ENCODE measurements at regions not wholly inside any gene's neighbourhood (a gene's known extent, or its start where the extent isn't known, plus 50 kb on each side); places are given as distances from the start of the nearest gene placed in this dataset.
"Not testable (repeated sequence)": the region's sequence is repeated elsewhere in the genome, so short reads cannot be mapped to it uniquely, and the experiment has no call there.

DNA sequence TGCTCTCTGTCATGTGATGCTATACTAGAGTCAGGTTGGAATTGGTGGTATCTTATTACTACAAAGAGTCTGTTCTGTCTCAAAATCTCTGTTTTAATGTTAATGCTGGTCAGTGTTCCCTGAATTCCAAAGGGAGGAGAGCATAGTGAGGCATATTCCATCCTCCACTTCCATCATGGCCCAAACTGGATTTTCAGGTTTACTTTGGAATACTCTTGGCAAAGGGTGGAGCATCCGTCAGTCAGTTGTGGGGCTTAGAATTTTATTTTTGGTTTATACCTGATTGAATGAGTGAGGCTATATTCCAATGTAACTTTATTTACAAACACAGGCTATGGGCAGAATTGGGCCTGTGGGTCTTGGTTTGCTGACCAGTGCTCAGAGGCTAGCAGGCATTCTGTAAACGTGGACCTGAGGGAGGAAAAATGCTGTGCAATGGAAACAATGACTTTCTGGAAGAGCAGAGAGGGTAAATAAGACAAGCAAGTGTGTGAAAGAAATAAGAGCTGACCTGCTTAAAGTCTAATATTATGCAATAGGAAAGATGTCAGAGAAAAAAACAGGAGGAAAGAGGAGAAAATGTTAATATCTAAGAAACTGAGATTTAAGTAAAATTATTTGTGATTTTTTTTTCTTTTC is 106.2 kb upstream of the CLINT1 start:
- H3K27me3 ChIP-seq (ENCODE audit: control insufficient read depth, insufficient read depth, low read length) = no peaks in the 10 kb centered on the region
- peak overlapping the region; percentile 15 for H3K4me3 ChIP-seq (ENCODE audit: low read length)
- no peaks in the 10 kb centered on the region for H3K36me3 ChIP-seq (ENCODE audit: control insufficient read depth, low read depth, low read length)
- no peaks in the 10 kb centered on the region for H3K9me3 ChIP-seq (ENCODE audit: control insufficient read depth, low read depth, low read length)
- peak overlapping the region; percentile 82 for H3K27ac ChIP-seq (ENCODE audit: low read length)
- H3K9ac ChIP-seq (ENCODE audit: low read length) = peak overlapping the region; percentile 52
- H3K4me1 ChIP-seq (ENCODE audit: control insufficient read depth, low read depth, low read length) = peaks cover 22% of the 10 kb centered on the region

DNA sequence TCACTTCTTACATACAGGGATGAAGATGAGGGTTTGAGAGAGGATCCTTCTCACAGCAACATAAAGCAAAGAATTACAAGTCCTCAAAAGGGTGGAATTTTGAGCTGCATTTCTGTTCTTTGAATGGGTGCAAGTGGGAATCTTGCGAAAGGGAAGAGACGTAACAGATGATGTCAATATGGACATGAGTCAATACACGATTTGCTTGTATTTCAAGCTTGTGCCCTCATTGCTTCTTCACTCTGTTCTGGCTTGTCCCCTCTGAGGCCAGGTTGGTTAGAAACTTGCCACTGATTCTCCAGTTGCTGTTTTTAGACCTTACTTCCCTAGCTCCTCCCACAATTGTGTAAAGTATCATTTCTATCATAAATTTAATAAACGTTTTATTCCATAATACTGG is 104.8 kb upstream of the CLINT1 start:
- no peaks in the 10 kb centered on the region for H3K36me3 ChIP-seq (ENCODE audit: control insufficient read depth, low read depth, low read length)
- H3K9ac ChIP-seq (ENCODE audit: low read length) = no peak overlapping the region
- H3K27ac ChIP-seq (ENCODE audit: low read length) = no peak overlapping the region
- H3K4me1 ChIP-seq (ENCODE audit: control insufficient read depth, low read depth, low read length) = peaks cover 22% of the 10 kb centered on the region
- H3K4me3 ChIP-seq (ENCODE audit: low read length) = no peak overlapping the region
- no peaks in the 10 kb centered on the region for H3K9me3 ChIP-seq (ENCODE audit: control insufficient read depth, low read depth, low read length)
- no peaks in the 10 kb centered on the region for H3K27me3 ChIP-seq (ENCODE audit: control insufficient read depth, insufficient read depth, low read length)

GRCh38 chr5:157963244-157963643 is 104.3 kb upstream of the CLINT1 start:
- H3K27ac ChIP-seq (ENCODE audit: low read length) = no peak overlapping the region
- no peak overlapping the region for H3K9ac ChIP-seq (ENCODE audit: low read length)

GRCh38 chr5:157962686-157963085 is 103.7 kb upstream of the CLINT1 start:
- H3K4me1 ChIP-seq (ENCODE audit: control insufficient read depth, low read depth, low read length) = peaks cover 22% of the 10 kb centered on the region
- not testable (repeated sequence) for H3K27ac ChIP-seq (ENCODE audit: low read length); H3K9me3 ChIP-seq (ENCODE audit: control insufficient read depth, low read depth, low read length); H3K36me3 ChIP-seq (ENCODE audit: control insufficient read depth, low read depth, low read length); H3K27me3 ChIP-seq (ENCODE audit: control insufficient read depth, insufficient read depth, low read length); H3K4me3 ChIP-seq (ENCODE audit: low read length); H3K9ac ChIP-seq (ENCODE audit: low read length)

More at GRCh38 chr5:157963244-157963643, 104.3 kb upstream of the CLINT1 start:
- H3K36me3 ChIP-seq (ENCODE audit: control insufficient read depth, low read depth, low read length) = no peaks in the 10 kb centered on the region
- no peaks in the 10 kb centered on the region for H3K27me3 ChIP-seq (ENCODE audit: control insufficient read depth, insufficient read depth, low read length)
- peaks cover 22% of the 10 kb centered on the region for H3K4me1 ChIP-seq (ENCODE audit: control insufficient read depth, low read depth, low read length)
- no peaks in the 10 kb centered on the region for H3K9me3 ChIP-seq (ENCODE audit: control insufficient read depth, low read depth, low read length)
- H3K4me3 ChIP-seq (ENCODE audit: low read length) = no peak overlapping the region

GRCh38 chr5:157961896-157962590 is 103.1 kb upstream of the CLINT1 start:
- no peaks in the 10 kb centered on the region for H3K9me3 ChIP-seq (ENCODE audit: control insufficient read depth, low read depth, low read length)
- H3K4me1 ChIP-seq (ENCODE audit: control insufficient read depth, low read depth, low read length) = peaks cover 21% of the 10 kb centered on the region
- H3K36me3 ChIP-seq (ENCODE audit: control insufficient read depth, low read depth, low read length) = no peaks in the 10 kb centered on the region
- no peak overlapping the region for H3K27ac ChIP-seq (ENCODE audit: low read length)
- no peak overlapping the region for H3K9ac ChIP-seq (ENCODE audit: low read length)
- no peaks in the 10 kb centered on the region for H3K27me3 ChIP-seq (ENCODE audit: control insufficient read depth, insufficient read depth, low read length)
- H3K4me3 ChIP-seq (ENCODE audit: low read length) = no peak overlapping the region

GRCh38 chr5:157961176-157961575 is 102.2 kb upstream of the CLINT1 start:
- H3K27me3 ChIP-seq (ENCODE audit: control insufficient read depth, insufficient read depth, low read length) = no peaks in the 10 kb centered on the region
- H3K4me3 ChIP-seq (ENCODE audit: low read length) = no peak overlapping the region
- no peak overlapping the region for H3K9ac ChIP-seq (ENCODE audit: low read length)
- H3K4me1 ChIP-seq (ENCODE audit: control insufficient read depth, low read depth, low read length) = peaks cover 12% of the 10 kb centered on the region
- H3K27ac ChIP-seq (ENCODE audit: low read length) = no peak overlapping the region
- no peaks in the 10 kb centered on the region for H3K9me3 ChIP-seq (ENCODE audit: control insufficient read depth, low read depth, low read length)
- H3K36me3 ChIP-seq (ENCODE audit: control insufficient read depth, low read depth, low read length) = no peaks in the 10 kb centered on the region

GRCh38 chr5:157959370-157959769 is 100.4 kb upstream of the CLINT1 start:
- no peaks in the 10 kb centered on the region for H3K4me1 ChIP-seq (ENCODE audit: control insufficient read depth, low read depth, low read length)
- H3K36me3 ChIP-seq (ENCODE audit: control insufficient read depth, low read depth, low read length) = no peaks in the 10 kb centered on the region
- no peaks in the 10 kb centered on the region for H3K27me3 ChIP-seq (ENCODE audit: control insufficient read depth, insufficient read depth, low read length)
- no peak overlapping the region for H3K27ac ChIP-seq (ENCODE audit: low read length)
- no peak overlapping the region for H3K4me3 ChIP-seq (ENCODE audit: low read length)
- H3K9ac ChIP-seq (ENCODE audit: low read length) = no peak overlapping the region
- no peaks in the 10 kb centered on the region for H3K9me3 ChIP-seq (ENCODE audit: control insufficient read depth, low read depth, low read length)

DNA sequence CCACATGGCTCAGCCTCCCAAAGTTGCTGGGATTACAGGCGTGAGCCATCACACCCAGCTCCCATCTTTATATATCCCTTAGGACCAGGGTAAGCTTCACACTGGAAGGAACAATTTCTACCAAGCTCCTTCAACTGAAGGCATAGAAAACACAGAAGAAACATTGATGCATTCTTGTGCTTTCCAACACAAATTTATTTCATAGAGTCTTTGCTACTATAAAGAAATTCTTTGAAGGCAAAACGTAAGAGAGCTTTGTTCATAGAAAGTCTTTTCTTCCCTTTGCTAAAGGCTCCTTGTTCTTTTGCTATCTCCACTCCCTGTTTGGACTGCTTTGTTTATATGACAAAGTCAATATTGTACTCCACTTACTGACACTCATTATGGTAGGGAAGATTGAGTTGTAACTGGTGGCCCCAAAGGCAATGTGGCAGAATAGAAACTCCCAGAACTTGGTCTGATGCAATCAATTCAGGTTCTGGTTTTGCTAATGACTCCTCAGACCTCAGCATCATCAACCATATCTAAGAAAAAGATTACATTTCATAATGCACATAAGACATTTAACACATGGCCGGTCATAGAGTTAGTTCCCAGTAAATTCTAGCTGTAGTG is 97.4 kb upstream of the CLINT1 start:
- no peak overlapping the region for H3K4me3 ChIP-seq (ENCODE audit: low read length)
- no peaks in the 10 kb centered on the region for H3K27me3 ChIP-seq (ENCODE audit: control insufficient read depth, insufficient read depth, low read length)
- no peak overlapping the region for H3K27ac ChIP-seq (ENCODE audit: low read length)
- no peak overlapping the region for H3K9ac ChIP-seq (ENCODE audit: low read length)
- no peaks in the 10 kb centered on the region for H3K9me3 ChIP-seq (ENCODE audit: control insufficient read depth, low read depth, low read length)
- peaks cover 4% of the 10 kb centered on the region for H3K4me1 ChIP-seq (ENCODE audit: control insufficient read depth, low read depth, low read length)
- no peaks in the 10 kb centered on the region for H3K36me3 ChIP-seq (ENCODE audit: control insufficient read depth, low read depth, low read length)

DNA sequence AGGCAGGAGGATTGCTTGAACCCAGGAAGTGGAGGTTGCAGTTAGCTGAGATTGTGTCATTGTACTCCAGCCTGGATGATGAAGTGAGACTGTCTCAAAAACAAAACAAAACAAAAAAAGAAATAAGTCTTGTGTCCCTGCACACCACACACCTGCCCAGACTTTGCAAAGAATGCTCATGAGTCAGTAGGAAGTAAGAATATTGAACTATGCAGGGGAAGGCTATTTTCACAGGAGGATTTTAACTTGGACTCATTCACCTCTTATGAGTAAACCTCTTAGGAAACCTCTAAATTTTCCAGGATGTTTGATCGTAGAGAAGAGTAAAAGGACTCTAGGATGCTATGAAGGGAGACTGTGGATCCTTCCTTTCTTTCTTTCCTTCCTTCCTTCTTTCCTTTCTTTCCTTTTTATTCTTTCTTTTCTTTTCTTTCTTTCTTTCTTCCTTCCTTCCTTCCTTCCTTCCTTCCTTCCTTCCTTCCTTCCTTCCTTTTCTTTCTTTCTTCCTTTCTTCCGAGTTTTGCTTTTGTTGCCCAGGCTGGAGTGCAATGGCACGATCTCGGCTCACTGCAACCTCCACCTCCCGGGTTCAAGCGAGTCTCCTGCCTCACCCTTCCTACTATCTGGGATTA is 96.7 kb upstream of the CLINT1 start:
- H3K9me3 ChIP-seq (ENCODE audit: control insufficient read depth, low read depth, low read length) = no peaks in the 10 kb centered on the region
- peaks cover 4% of the 10 kb centered on the region for H3K4me1 ChIP-seq (ENCODE audit: control insufficient read depth, low read depth, low read length)

DNA sequence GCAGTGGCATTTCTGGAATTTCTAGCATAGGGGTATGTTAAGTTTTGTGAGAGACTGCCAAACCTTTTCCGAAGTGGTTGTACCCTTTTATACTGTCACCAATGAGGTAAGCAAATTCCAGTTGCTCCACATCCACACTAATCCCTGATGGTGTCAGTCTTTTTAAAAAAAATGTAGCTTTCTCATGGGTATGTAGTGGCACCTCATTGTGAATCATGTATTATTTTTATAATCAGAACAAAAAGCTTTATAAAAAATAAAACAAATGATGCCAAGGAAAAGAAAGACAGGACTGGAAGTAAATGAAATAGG is 93.4 kb upstream of the CLINT1 start:
- Histone ChIP-seq H3K27ac (ENCODE audit: low read length) (no peak overlapping the region), H3K36me3 (ENCODE audit: control insufficient read depth, low read depth, low read length) (no peaks in the 10 kb centered on the region), H3K9ac (ENCODE audit: low read length) (no peak overlapping the region), H3K9me3 (ENCODE audit: control insufficient read depth, low read depth, low read length) (no peaks in the 10 kb centered on the region), H3K4me1 (ENCODE audit: control insufficient read depth, low read depth, low read length) (peaks cover 4% of the 10 kb centered on the region), H3K27me3 (ENCODE audit: control insufficient read depth, insufficient read depth, low read length) (no peaks in the 10 kb centered on the region), H3K4me3 (ENCODE audit: low read length) (no peak overlapping the region)

More for the DNA sequence above, 96.7 kb upstream of the CLINT1 start:
- Histone ChIP-seq H3K27me3 (ENCODE audit: control insufficient read depth, insufficient read depth, low read length) (no peaks in the 10 kb centered on the region), H3K27ac (ENCODE audit: low read length) (no peak overlapping the region), H3K9ac (ENCODE audit: low read length) (no peak overlapping the region), H3K36me3 (ENCODE audit: control insufficient read depth, low read depth, low read length) (no peaks in the 10 kb centered on the region), H3K4me3 (ENCODE audit: low read length) (no peak overlapping the region)

GRCh38 chr5:157951673-157952373 is 92.9 kb upstream of the CLINT1 start:
- Histone ChIP-seq H3K4me3 (ENCODE audit: low read length) (no peak overlapping the region), H3K9me3 (ENCODE audit: control insufficient read depth, low read depth, low read length) (no peaks in the 10 kb centered on the region), H3K36me3 (ENCODE audit: control insufficient read depth, low read depth, low read length) (no peaks in the 10 kb centered on the region), H3K27me3 (ENCODE audit: control insufficient read depth, insufficient read depth, low read length) (no peaks in the 10 kb centered on the region), H3K9ac (ENCODE audit: low read length) (no peak overlapping the region), H3K27ac (ENCODE audit: low read length) (no peak overlapping the region), H3K4me1 (ENCODE audit: control insufficient read depth, low read depth, low read length) (peaks cover 4% of the 10 kb centered on the region)

Data from iPS-18a (cell line).